Nucleus accumbens (tissue), 56 donors: ENCODE measurements at regions not wholly inside any gene's neighbourhood (a gene's known extent, or its start where the extent isn't known, plus 50 kb on each side); places are given as distances from the start of the nearest gene placed in this dataset.
"Not testable (repeated sequence)": the region's sequence is repeated elsewhere in the genome, so short reads cannot be mapped to it uniquely, and the experiment has no call there.

Experiments used
- DNase-seq, 56 donors: peaks; one replicate each; lab custom pipeline; 2025; lab: John Stamatoyannopoulos, UW

- DNase-seq: no peak
These were observed 96.6 kb upstream of the PARD3 start for GRCh38 chr10:34911661-34912205.

DNA sequence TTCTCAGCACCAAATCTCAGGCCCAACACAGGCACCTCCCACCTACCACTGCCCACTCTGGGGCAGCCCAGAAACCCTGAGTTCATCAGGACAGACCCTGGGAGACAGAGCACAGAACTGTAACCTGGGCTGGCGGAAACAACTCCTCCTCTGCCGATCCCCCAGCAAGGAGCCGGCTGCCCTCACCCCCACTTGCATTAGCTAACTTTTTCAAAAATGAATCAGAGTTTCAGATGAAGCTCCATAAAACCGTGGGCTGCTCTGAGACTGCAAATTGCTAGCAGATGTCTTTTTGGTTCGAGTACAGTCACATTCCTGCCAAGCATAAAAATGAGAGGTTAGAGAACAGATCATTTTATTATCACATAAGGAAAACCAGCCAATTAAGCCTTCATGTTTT, 93.4 kb upstream of the PARD3 start:
- DNase-seq: peak in 25 of 56 donors; percentile 6 to 67 (median 26)

- no peak for DNase-seq
These were observed 92.8 kb upstream of the PARD3 start for GRCh38 chr10:34907743-34908430.

DNA sequence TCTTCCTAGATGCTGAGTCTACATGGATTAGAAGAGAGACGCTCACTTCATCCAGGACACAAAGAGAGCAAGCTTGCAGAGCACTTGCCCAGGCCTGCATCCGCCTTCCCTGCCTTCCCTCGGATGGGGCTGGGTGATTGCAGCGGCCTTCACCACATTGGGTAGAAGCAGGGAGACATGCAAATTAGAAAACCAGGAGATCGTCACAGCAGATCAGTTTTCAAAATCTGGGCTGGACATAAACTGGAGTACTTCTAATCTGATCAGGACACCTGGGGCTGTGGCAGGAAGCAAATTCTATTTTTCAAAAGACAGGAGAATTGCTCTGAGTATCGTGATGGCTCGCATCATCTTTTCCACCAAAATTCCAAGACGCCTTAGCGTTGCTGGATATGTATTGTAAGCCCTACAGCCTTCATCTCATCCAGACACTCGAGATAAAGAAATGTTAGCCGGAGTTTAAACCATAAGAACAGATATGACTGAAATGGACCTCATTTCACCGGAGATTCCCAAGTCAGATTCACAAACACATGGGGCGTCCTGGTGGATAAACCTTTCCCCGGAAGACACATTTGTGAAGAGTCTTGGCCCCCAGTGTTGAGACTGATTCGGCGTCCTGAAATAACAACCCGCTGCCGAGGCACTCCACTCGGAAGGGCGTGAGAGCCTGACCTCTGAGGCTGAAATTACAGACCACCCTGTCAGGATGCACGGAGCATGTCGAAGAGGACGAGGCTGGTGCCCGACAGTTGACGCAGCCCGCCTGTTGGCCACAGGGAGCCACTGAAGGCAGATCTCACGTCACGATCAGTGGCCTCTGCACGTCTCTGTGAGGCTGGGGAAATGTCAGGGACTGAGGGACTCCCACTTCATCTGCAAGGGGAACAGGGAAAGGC, 91.2 kb upstream of the PARD3 start:
- DNase-seq: no peak

DNA sequence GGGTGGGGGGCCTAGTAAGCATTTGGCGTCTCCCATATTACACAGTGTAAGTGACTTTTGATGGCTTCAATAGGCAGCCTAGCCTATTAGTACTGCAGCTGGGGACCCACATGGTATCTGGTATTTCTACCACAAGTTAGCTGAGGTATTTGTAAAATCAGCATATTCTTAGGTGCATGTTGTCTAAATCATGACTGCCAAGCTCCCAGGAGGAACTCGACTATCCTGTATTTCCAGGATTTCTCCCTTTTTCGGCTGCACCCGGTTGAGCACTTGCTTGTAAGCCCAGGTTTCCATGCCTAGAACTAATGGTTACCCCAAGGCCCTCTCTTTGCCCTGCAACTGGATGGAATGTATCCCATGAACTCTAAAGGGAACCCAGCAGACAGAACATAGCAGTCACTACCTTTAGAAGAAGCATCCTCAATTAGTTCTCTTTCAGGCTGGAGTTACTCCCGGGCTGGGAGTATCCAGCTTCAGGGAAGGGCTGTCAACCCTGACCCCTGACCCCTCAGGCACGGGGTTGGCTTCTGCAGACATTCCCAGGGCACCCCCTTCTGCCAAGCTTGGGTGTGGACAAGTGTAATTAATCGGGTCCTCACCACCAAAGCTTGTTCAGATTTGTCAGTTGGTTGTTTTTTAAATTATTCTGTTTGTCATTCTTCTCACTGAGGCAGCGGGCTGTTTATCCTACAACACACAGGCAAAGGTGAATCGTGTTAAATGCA, 90.3 kb upstream of the PARD3 start:
- no peak for DNase-seq

GRCh38 chr10:34904191-34904590, 89.1 kb upstream of the PARD3 start:
- no peak for DNase-seq

DNA sequence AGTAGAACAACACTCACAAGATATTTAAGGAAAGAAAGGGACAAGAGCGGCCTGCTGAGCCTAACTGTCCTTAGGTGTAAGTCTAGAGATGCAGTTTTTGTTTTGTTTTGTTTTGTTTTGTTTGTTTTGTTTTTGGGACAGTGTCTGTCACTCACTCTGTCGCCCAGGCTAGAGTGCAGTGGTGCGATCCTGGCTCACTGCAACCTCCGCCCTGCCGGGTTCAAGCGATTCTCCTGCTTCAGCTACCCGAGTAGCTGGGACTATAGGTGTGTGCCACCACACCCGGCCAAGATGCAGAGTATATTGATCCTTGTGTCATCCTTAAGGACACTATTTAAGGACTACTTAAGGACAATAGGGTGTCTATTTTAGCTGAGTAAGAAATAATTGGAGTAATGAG, 84.1 kb upstream of the PARD3 start:
- DNase-seq: no peak

- DNase-seq: no peak
These were observed 80.9 kb upstream of the PARD3 start for GRCh38 chr10:34895977-34896376.

DNA sequence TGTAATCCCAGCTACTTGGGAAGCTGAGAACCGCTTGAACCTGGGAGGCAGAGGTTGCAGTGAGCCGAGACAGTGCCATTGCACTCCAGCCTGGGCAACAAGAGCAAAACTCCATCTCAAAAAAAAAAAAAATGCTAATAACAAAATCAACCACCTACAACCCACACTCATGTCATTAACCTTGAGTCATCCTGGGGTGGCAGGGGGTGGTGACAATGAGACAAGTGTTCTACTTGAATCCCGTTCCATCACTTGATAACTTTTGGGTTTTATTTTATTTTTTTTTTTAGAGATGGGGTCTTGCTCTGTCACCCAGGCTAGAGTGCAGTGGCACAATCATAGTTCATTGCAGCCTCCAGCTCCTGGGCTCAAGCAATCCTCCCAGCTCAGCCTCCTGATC, 80.0 kb upstream of the PARD3 start:
- peak in 8 of 56 donors; percentile 4 to 36 (median 15) for DNase-seq

DNA sequence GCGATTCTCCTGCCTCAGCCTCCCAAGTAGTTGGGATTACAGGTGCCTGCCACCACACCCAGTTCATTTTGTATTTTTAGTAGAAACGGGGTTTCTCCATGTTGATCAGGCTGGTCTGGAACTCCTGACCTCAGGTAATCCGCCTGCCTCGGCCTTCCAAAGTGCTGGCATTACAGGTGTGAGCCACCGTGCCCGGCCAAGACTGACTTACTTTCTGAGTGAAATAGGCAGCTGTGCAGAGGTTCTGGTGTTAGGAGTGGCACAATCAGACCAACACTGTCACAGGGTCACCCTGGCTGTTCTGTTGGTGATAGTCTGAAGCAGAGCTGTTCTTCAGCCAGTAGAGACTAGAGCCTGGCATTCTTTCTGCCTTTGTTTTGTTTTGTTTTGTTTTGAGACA, 77.4 kb upstream of the PARD3 start:
- not testable (repeated sequence) for DNase-seq

DNA sequence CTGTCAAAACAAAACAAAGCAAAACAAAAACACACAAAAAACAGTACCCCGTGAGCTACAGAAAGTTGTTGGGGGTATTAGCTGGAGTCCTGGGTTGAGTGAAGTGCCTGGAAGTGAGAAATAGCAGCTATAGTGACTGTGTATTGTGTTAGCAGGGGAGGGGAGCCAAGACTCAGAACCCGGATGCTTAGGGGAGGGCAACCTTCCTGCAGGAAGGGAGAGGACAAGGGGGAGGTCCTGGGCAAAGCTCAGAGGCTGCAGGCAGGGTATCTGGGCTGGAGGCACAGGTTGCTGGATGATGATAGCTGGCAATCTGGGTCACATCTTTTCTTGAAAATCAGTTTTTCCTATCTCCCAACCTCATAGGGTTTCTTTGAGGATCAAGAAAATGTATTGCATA, 75.8 kb upstream of the PARD3 start:
- DNase-seq: no peak

- DNase-seq: no peak
These were observed 74.1 kb upstream of the PARD3 start for GRCh38 chr10:34889004-34889869.

DNA sequence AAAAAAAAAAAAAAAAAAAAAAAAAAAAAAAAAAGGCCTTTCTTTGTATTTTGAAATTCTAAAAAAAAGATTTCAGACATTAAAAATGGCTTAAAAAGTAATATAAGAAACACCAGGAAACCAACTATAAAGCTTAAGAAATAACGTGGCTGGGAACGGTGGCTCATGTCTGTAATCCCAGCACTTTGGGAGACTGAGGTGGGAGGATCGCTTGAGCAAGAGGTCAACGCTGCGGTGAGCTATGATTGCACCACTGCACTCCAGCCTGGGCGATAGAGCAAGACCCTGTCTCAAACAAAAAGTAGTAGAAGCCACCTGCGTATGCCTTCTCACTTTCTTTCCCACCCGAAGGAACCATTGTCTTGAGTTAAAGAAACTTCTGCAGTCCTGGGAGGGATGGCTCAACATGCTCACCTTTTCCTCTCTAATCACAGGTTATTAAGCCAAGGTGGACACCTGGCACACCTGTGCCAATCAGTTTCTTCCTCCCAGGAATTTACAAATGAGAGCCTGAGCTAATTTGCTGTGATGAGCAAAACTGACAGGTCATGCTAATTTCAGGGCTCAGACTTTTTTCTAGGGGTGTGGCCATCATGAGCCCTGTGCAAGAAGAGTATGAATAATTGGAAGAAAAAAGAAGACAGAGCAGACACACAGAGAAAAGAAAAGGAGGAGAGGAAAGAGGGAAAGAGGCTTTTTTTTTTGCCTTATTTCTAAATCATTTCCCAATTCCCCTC, 72.0 kb upstream of the PARD3 start:
- DNase-seq: no peak

DNA sequence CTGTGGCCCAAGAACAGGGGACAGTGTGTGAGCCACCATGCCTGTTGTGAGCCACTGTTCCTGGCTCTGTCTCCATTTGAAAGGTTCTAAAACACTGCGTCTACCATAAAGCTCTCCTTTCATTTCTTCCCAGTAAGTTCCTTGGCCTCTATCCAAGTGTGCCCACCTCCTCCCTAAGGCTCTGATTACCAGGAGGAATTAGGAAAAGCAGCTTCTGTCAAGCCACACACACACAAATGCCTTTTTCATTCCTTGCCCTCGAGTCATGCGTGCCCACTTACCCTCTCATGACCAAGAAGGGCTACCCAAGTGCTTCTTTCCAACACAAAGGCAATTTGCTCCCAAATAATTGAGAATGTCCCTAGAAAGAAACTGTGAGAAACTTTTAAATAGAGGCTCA, 70.8 kb upstream of the PARD3 start:
- no peak for DNase-seq

DNA sequence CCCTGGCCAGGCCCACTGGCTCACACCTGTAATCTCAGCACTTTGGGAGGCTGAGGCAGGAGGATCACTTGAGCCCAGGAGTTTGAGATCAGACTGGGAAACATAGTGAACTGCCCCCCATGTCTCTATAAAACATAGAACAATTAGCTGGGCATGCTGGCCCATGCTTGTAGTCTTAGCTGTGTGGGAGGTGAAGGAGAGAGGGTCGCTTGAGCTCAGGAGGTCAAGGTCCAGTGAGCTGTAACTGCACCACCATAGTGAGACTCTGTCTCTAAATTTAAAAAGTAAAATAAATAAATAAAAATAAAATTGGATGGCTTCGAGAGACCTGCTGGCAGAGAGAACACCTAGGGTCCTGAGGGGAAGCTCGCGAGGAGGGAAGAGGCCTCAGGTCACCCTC, 69.9 kb upstream of the PARD3 start:
- no peak for DNase-seq

- DNase-seq: no peak
These were observed 69.3 kb upstream of the PARD3 start for GRCh38 chr10:34884272-34884952.

DNA sequence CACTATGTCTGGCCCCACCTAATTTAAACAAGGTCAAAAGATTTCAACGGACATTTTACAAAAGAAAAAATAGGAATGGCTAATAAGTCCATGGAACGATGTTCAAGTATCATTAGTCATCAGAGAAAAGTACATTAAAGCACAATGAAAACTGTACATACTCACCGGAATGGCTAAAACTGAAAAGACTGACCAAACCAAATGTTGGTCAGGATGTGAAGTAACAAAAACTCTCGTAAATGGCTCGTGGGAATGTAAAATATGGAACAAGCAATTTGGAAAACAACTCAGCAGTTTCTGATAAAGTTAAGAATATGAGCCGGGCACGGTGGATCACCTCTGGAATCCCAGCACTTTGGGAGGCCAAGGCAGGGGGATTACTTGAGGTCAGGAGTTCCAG, 65.7 kb upstream of the PARD3 start:
- DNase-seq: no peak

- not testable (repeated sequence) for DNase-seq
These were observed 63.6 kb upstream of the PARD3 start for GRCh38 chr10:34878651-34879050.

DNA sequence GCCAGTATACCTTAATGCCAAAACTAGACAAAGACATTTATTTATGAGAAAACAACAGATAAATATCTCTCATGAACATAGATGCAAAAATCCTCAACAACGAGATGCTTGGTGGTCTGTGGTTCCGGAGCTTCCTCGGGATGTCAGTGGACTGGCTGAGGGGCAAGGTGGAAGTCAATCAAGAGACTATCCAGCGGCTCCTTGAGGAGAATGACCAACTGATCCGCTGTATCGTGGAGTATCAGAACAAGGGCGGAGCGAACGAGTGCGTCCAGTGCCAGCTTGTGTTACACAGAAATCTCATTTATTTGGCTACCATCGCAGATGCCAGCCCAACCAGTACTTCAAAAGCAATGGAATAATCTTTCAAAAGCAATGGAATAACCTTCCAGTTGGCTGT, 60.0 kb upstream of the PARD3 start:
- no peak for DNase-seq
